Loucy (cell line): ENCODE measurements at regions not wholly inside any gene's neighbourhood (a gene's known extent, or its start where the extent isn't known, plus 50 kb on each side); places are given as distances from the start of the nearest gene placed in this dataset.

Experiments
- H2AFZ ChIP-seq: fragments of 200-600 bp; sonication (generic); 2 replicates; pipeline ENCODE4 v1.6.0; 2016; ENCODE audit warnings: antibody characterized with exemption, mild to moderate bottlenecking, low read length, moderate library complexity
- H3F3A ChIP-seq: fragments of 200-600 bp; 2 replicates; pipeline ENCODE4 v1.6.0; 2016; ENCODE audit warnings: antibody characterized with exemption, low read depth, mild to moderate bottlenecking
- H3K27me3 ChIP-seq: fragments of 200-600 bp; sonication (generic); 2 replicates; pipeline ENCODE4 v1.6.1; 2014; ENCODE audit warnings: low read length, mild to moderate bottlenecking; ENCODE audit not compliant: insufficient read depth, poor library complexity, severe bottlenecking
- H3K36me3 ChIP-seq: fragments of 200-600 bp; sonication (generic); 2 replicates; pipeline ENCODE4 v1.6.1; 2016; ENCODE audit warnings: low read length; ENCODE audit not compliant: insufficient read depth
- H3K4me1 ChIP-seq: fragments of 200-600 bp; sonication (generic); 2 replicates; pipeline ENCODE4 v1.5.1; 2014; ENCODE audit warnings: low read length, mild to moderate bottlenecking; ENCODE audit not compliant: insufficient read depth, poor library complexity, severe bottlenecking
- H3K4me2 ChIP-seq: fragments of 200-600 bp; sonication (generic); 2 replicates; pipeline ENCODE4 v1.6.0; 2014; ENCODE audit warnings: antibody characterized with exemption, low read length, low read depth, mild to moderate bottlenecking; ENCODE audit not compliant: poor library complexity, severe bottlenecking
- H3K4me3 ChIP-seq: fragments of 200-600 bp; sonication (generic); 2 replicates; pipeline ENCODE4 v1.5.1; 2014; ENCODE audit warnings: low read length, mild to moderate bottlenecking, mixed read lengths; ENCODE audit not compliant: poor library complexity, severe bottlenecking
- H3K79me2 ChIP-seq: fragments of 200-600 bp; sonication (generic); 2 replicates; pipeline ENCODE4 v1.6.1; 2014; ENCODE audit warnings: low read length; ENCODE audit not compliant: insufficient read depth
- H3K9ac ChIP-seq: fragments of 200-600 bp; sonication (generic); 2 replicates; pipeline ENCODE4 v1.6.0; 2014; ENCODE audit warnings: mild to moderate bottlenecking, low read depth, low read length, moderate library complexity; ENCODE audit not compliant: poor library complexity, severe bottlenecking
- H3K9me2 ChIP-seq: fragments of 200-600 bp; sonication (generic); replicated peaks from 2 replicates; pipeline ENCODE4 v1.6.1; 2016; ENCODE audit warnings: low read depth, low read length, mixed read lengths
- H3K9me3 ChIP-seq: fragments of 200-600 bp; sonication (generic); 2 replicates; pipeline ENCODE4 v1.6.1; 2014; ENCODE audit warnings: mild to moderate bottlenecking, antibody characterized with exemption, low read length, low read depth; ENCODE audit not compliant: insufficient read depth
- H4K20me1 ChIP-seq: fragments of 200-600 bp; sonication (generic); 2 replicates; pipeline ENCODE4 v1.6.0; 2014; ENCODE audit warnings: antibody characterized with exemption, low read length, mild to moderate bottlenecking; ENCODE audit not compliant: insufficient read depth, poor library complexity, severe bottlenecking
- EZH2phosphoT487 ChIP-seq: fragments of 200-600 bp; IDR thresholded peaks from 2 replicates; pipeline ENCODE4 v1.6.1; 2018; ENCODE audit warnings: antibody characterized with exemption, mild to moderate bottlenecking, moderate library complexity, borderline replicate concordance
- TF ChIP-seq, protein P1 (sequence below): fragments of 200-600 bp; sonication (generic); conservative IDR thresholded peaks from 2 replicates; pipeline ENCODE4 v1.5.1; 2014; ENCODE audit warnings: mild to moderate bottlenecking, antibody characterized with exemption, low read length

DNA sequence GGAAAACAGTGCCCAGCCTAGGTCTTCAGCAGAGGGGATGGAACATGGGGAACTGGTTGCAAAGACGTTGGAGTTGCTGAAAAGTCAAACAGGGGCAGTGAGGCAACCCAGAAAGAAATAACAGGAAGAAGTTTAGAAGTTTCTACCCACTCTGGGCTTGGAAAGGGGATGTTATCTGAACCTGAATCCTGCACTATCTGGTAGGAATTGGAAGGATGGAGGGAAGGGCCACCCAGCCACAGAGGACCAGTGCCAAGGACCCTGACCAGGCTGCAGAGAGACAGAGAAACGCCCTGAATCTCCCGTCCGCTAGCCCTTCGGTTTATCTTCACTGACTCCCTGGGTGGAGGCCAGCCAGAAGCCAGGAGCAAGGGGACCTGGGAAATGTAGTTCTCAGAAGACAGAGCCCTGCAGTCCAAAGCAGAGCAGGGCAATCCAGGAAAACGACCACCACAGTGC is 217.3 kb upstream of the RREB1 start:
- Histone ChIP-seq H3K4me2 (no peak overlapping the region), H4K20me1 (no peaks in the 10 kb centered on the region), H3K79me2 (no peaks in the 10 kb centered on the region), H3K4me1 (peaks cover 44% of the 10 kb centered on the region), H2AFZ (peak overlapping the region; percentile 35), H3K27me3 (no peaks in the 10 kb centered on the region), H3K9me2 (no peaks in the 10 kb centered on the region), H3K9ac (no peak overlapping the region), H3F3A (no peaks in the 10 kb centered on the region), H3K9me3 (no peaks in the 10 kb centered on the region), H3K4me3 (no peak overlapping the region), H3K36me3 (no peaks in the 10 kb centered on the region)
- no peak for TF ChIP-seq EZH2phosphoT487
- TF ChIP-seq, protein P1, sequence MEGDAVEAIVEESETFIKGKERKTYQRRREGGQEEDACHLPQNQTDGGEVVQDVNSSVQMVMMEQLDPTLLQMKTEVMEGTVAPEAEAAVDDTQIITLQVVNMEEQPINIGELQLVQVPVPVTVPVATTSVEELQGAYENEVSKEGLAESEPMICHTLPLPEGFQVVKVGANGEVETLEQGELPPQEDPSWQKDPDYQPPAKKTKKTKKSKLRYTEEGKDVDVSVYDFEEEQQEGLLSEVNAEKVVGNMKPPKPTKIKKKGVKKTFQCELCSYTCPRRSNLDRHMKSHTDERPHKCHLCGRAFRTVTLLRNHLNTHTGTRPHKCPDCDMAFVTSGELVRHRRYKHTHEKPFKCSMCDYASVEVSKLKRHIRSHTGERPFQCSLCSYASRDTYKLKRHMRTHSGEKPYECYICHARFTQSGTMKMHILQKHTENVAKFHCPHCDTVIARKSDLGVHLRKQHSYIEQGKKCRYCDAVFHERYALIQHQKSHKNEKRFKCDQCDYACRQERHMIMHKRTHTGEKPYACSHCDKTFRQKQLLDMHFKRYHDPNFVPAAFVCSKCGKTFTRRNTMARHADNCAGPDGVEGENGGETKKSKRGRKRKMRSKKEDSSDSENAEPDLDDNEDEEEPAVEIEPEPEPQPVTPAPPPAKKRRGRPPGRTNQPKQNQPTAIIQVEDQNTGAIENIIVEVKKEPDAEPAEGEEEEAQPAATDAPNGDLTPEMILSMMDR: no peak

DNA sequence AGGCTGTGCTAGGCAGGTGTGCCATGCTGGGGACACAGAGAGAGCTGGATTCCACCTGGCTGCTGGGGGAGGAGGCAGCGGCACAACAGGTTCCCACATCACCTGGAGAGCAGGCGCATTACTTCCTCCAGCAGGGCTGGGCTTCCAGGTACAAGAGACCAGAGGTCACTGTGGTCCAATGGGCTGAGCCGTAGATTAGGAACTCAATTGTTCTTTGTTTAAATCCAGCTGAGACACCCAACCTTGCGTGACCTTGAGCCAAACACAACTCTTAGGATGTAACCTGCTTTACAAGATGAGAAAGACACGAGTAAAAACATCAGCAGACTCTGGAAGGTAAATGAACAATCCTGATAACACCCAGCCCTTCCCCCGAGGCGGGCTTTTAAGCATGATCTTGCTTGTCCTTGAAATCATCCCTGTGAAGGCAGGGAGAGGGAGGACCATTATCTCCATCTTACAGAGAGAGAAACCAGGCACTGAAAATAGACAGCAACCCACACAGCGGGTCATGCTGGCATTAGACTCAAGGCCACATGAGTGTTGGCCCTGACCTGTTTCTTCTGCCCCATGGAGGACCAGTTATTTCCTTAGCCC is 216.5 kb upstream of the RREB1 start:
- Histone ChIP-seq H3K9me3 (no peaks in the 10 kb centered on the region), H3K9ac (no peak overlapping the region), H3K4me2 (peak overlapping the region; percentile 41), H4K20me1 (no peaks in the 10 kb centered on the region), H3K36me3 (no peaks in the 10 kb centered on the region), H3K27me3 (no peaks in the 10 kb centered on the region), H3K9me2 (no peaks in the 10 kb centered on the region), H3K4me1 (peaks cover 36% of the 10 kb centered on the region), H3F3A (no peaks in the 10 kb centered on the region), H3K4me3 (no peak overlapping the region), H3K79me2 (no peaks in the 10 kb centered on the region), H2AFZ (peak overlapping the region; percentile 35)
- TF ChIP-seq EZH2phosphoT487: no peak
- TF ChIP-seq, protein P1: no peak

DNA sequence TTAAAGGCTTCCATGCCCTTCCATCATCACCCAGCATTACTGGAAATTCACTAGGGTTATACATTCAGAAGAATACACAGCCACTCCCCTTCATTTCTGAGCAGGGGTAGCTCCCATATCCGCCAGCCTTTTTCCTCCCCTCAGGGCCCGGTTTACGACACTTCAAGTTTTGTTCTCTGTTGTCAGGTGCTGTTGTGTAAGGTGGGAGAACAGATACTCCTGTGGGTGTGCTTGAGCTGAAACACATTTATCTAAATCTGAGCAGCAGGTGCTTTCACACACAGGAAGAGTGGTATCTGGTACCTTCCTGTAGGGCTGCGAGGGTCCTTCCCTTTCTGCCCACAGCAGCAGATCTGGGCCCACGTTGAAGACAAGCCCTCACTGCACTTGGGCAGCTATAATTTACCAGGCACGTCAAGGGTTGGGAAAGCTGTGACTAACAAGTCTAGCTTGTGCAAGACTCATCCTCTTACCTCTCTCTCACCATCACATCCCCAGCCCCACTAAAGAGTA is 215.8 kb upstream of the RREB1 start:
- H3K4me3 ChIP-seq: no peak overlapping the region
- peak overlapping the region; percentile 41 for H3K4me2 ChIP-seq
- no peaks in the 10 kb centered on the region for H3F3A ChIP-seq
- no peaks in the 10 kb centered on the region for H3K9me2 ChIP-seq
- no peaks in the 10 kb centered on the region for H3K27me3 ChIP-seq
- H4K20me1 ChIP-seq: no peaks in the 10 kb centered on the region
- TF ChIP-seq EZH2phosphoT487: no peak
- TF ChIP-seq, protein P1: no peak
- H3K4me1 ChIP-seq: peaks cover 29% of the 10 kb centered on the region
- H3K36me3 ChIP-seq: no peaks in the 10 kb centered on the region
- H3K9me3 ChIP-seq: no peaks in the 10 kb centered on the region
- peak overlapping the region; percentile 35; the same call in 1 of the 2 replicates for H2AFZ ChIP-seq
- no peak overlapping the region for H3K9ac ChIP-seq
- H3K79me2 ChIP-seq: no peaks in the 10 kb centered on the region
